GM12878 (cell line): ENCODE measurements at regions not wholly inside any gene's neighbourhood (a gene's known extent, or its start where the extent isn't known, plus 50 kb on each side); places are given as distances from the start of the nearest gene placed in this dataset.

Source experiments
- ATAC-seq: fragments of 200-7000 bp; cut with Tn5 transposase; 3 replicates; pipeline ENCODE4 v1.9.1; 2020; ENCODE audit warnings: mild to moderate bottlenecking, moderate library complexity
- BruUV-seq: library from RNA; stranded (reverse); fragments of 400-500 nt; replicated peaks from 2 replicates; lab custom pipeline; 2021; lab: Mats Ljungman, UMichigan
- CTCF ChIA-PET: fragments of 300-600 bp; sonication (Branson Sonifier 250); formaldehyde crosslinking; extraction: SDS; loops from one replicate; lab custom pipeline; 2021; ENCODE audit warnings: inconsistent platforms; lab: Yijun Ruan, JAX
- POLR2A ChIA-PET: fragments of 350-600 bp; formaldehyde crosslinking; extraction: SDS; loops from one replicate; lab custom pipeline; 2021; ENCODE audit warnings: inconsistent platforms; lab: Charles Lee
- RAD21 ChIA-PET: fragments of 300-600 bp; sonication (Branson Sonifier 250); formaldehyde crosslinking; loops from one replicate; lab custom pipeline; 2023; ENCODE audit warnings: antibody characterized with exemption; ENCODE audit not compliant: unreplicated experiment; lab: Charles Lee
- SMC1A ChIA-PET: fragments of 300-600 bp; sonication (Branson Sonifier 250); formaldehyde crosslinking; loops from one replicate; lab custom pipeline; 2023; ENCODE audit not compliant: unreplicated experiment, uncharacterized antibody; lab: Charles Lee
- DNase-seq: peaks from one replicate; pipeline ENCODE4 v3.0.0-alpha.2; 2011; ENCODE audit warnings: low read depth, low spot score
- FAIRE-seq: peaks from 3 replicates; lab custom pipeline; 2011; peaks lifted over from hg19 to GRCh38; lab: Jason Lieb, UNC
- H2AFZ ChIP-seq: 2 replicates; pipeline ENCODE4 v1.6.0; 2011; ENCODE audit warnings: low read depth, low read length, control low read depth; ENCODE audit not compliant: control insufficient read depth
- H3K27ac ChIP-seq: 2 replicates; pipeline ENCODE4 v1.5.1; 2011; ENCODE audit warnings: control low read depth; ENCODE audit not compliant: control insufficient read depth, insufficient read depth
- H3K27me3 ChIP-seq, 2 experiments: replicated peaks in 1 of 2; 2 replicates each; pipeline versions ENCODE4 v1.6.0 to v1.6.1; 2011; ENCODE audit warnings: low read length in 1 of 2; ENCODE audit not compliant: control insufficient read depth in 2 of 2, insufficient read depth in 2 of 2
- H3K36me3 ChIP-seq, 2 experiments: 2 replicates each; pipeline ENCODE4 v1.5.1; 2011; ENCODE audit warnings: low read length in 1 of 2; ENCODE audit not compliant: control insufficient read depth in 2 of 2, insufficient read depth in 2 of 2
- H3K4me1 ChIP-seq: 2 replicates; pipeline ENCODE4 v1.6.1; 2011; ENCODE audit warnings: mild to moderate bottlenecking, low read length, moderate library complexity, mixed read lengths; ENCODE audit not compliant: control insufficient read depth, insufficient read depth
- H3K4me2 ChIP-seq: 2 replicates; pipeline ENCODE4 v1.6.0; 2011; ENCODE audit warnings: control low read depth; ENCODE audit not compliant: control insufficient read depth, insufficient read depth
- H3K4me3 ChIP-seq: fragments of 200-600 bp; sonication (generic); 2 replicates; pipeline ENCODE4 v1.5.1; 2016
- H3K79me2 ChIP-seq: 2 replicates; pipeline ENCODE4 v1.6.0; 2011; ENCODE audit warnings: low read length; ENCODE audit not compliant: control insufficient read depth, insufficient read depth
- H3K9ac ChIP-seq: 2 replicates; pipeline ENCODE4 v1.8.0; 2011; ENCODE audit warnings: low read length, control low read depth, mixed read lengths; ENCODE audit not compliant: control insufficient read depth, insufficient read depth
- H3K9me3 ChIP-seq: replicated peaks from 3 replicates; pipeline ENCODE4 v1.5.1; 2011; ENCODE audit warnings: mild to moderate bottlenecking, low read length; ENCODE audit not compliant: control insufficient read depth, insufficient read depth
- H4K20me1 ChIP-seq: 2 replicates; pipeline ENCODE4 v1.6.0; 2011; ENCODE audit not compliant: control insufficient read depth, insufficient read depth
- BRCA1 ChIP-seq: IDR thresholded peaks from 2 replicates; pipeline ENCODE4 v1.6.1; 2011; ENCODE audit warnings: low read depth, low read length, improper control_type of control experiment
- CREB1 ChIP-seq: IDR thresholded peaks from 2 replicates; pipeline ENCODE4 v1.6.1; 2012; ENCODE audit warnings: low read depth, mild to moderate bottlenecking, inconsistent platforms
- CREM ChIP-seq: IDR thresholded peaks from 2 replicates; pipeline ENCODE4 v1.6.1; 2014; ENCODE audit warnings: antibody characterized with exemption, low read depth
- EP300 ChIP-seq, 2 experiments: fragments of 150-350 bp in 1 of 2; IDR thresholded peaks; 2 replicates each; pipeline ENCODE4 v1.6.1; 2011 to 2012; ENCODE audit warnings: low read depth in 2 of 2, low read length in 2 of 2, borderline replicate concordance in 1 of 2, improper control_type of control experiment in 1 of 2, inconsistent platforms in 1 of 2; ENCODE audit not compliant: control insufficient read depth in 1 of 2
- JUNB ChIP-seq: IDR thresholded peaks from 2 replicates; pipeline ENCODE4 v1.6.1; 2016; ENCODE audit warnings: antibody characterized with exemption, mild to moderate bottlenecking
- NFIC ChIP-seq: IDR thresholded peaks from 2 replicates; pipeline ENCODE4 v1.6.1; 2012; ENCODE audit warnings: low read depth, mild to moderate bottlenecking, inconsistent platforms, low read length, moderate library complexity
- SUPT20H ChIP-seq: IDR thresholded peaks from 2 replicates; pipeline ENCODE4 v1.6.1; 2011; ENCODE audit warnings: low read depth, mild to moderate bottlenecking, low read length, moderate library complexity, borderline replicate concordance; ENCODE audit not compliant: control insufficient read depth
- WGBS: methylation state at CpG from one replicate; pipeline ENCODE4 v1.1.6; 2016; ENCODE audit warnings: low lambda C conversion rate; ENCODE audit not compliant: insufficient replicate concordance, insufficient coverage; ENCODE audit errors: missing lambda C conversion rate; 5-methylcytosine and 5-hydroxymethylcytosine counted together
- in situ Hi-C: fragments of 300-500 bp; cut with MboI; formaldehyde crosslinking; loops from 9 replicates; pipeline ENCODE4 v1.14.3; 2018; ENCODE audit warnings: mixed read lengths
- intact Hi-C: fragments of 100-400 bp; cut with micrococcal nuclease; formaldehyde crosslinking; loops from one replicate; pipeline ENCODE4 v1.14.2; 2022; ENCODE audit not compliant: unreplicated experiment
- TF ChIP-seq, protein P1 (sequence below): fragments of 450-650 bp; conservative IDR thresholded peaks from 2 replicates; pipeline ENCODE4 v1.6.1; 2017; ENCODE audit warnings: mild to moderate bottlenecking, moderate library complexity

- DNase-seq = no peak
- Histone ChIP-seq H3K36me3 (no peaks in the 10 kb centered on the region), H3K9ac (no peak overlapping the region), H3K79me2 (no peaks in the 10 kb centered on the region), H3K27me3 (no peaks in the 10 kb centered on the region), H3K4me1 (peaks cover 38% of the 10 kb centered on the region), H3K27ac (no peak overlapping the region), H4K20me1 (no peaks in the 10 kb centered on the region), H2AFZ (no peak overlapping the region; the same call in 1 of the 2 replicates), H3K4me2 (no peak overlapping the region), H3K9me3 (no peaks in the 10 kb centered on the region), H3K4me3 (no peak overlapping the region)
- RAD21 ChIA-PET = interaction anchor here (1.4 to 7.6 kb wide), 2 partner anchors 16 to 25 kb away, joined by 5 to 82 read pairs; no protein-coding TSS in a partner anchor
- CTCF ChIA-PET = interaction anchor here (1.0 to 2.9 kb wide), 4 partner anchors 16 to 1259 kb away, joined by 3 to 19 read pairs (median 4); no protein-coding TSS in a partner anchor
- SMC1A ChIA-PET = interaction anchor here (0.6 to 8.8 kb wide), 6 partner anchors 9 to 341 kb away, joined by 3 to 111 read pairs (median 4); no protein-coding TSS in a partner anchor
- no TSS peak for BruUV-seq
- intact Hi-C loops (no loop called here), in situ Hi-C loops (no loop called here)
- POLR2A ChIA-PET = interaction anchor here (1.0 to 1.2 kb wide), 2 partner anchors 14 to 16 kb away, joined by 3 to 8 read pairs; no protein-coding TSS in a partner anchor
- WGBS = 2% methylated on average over 5 of the region's 5 CpGs
- no peak for FAIRE-seq
- peak; percentile 67 for ATAC-seq
- peak; percentile 72 for TF ChIP-seq CREB1
- TF ChIP-seq NFIC = 0 out of 2 replicates have a peak, but pooled peaks have one; percentile 21
- TF ChIP-seq SUPT20H = no peak
- no peak for TF ChIP-seq BRCA1
- TF ChIP-seq, protein P1, sequence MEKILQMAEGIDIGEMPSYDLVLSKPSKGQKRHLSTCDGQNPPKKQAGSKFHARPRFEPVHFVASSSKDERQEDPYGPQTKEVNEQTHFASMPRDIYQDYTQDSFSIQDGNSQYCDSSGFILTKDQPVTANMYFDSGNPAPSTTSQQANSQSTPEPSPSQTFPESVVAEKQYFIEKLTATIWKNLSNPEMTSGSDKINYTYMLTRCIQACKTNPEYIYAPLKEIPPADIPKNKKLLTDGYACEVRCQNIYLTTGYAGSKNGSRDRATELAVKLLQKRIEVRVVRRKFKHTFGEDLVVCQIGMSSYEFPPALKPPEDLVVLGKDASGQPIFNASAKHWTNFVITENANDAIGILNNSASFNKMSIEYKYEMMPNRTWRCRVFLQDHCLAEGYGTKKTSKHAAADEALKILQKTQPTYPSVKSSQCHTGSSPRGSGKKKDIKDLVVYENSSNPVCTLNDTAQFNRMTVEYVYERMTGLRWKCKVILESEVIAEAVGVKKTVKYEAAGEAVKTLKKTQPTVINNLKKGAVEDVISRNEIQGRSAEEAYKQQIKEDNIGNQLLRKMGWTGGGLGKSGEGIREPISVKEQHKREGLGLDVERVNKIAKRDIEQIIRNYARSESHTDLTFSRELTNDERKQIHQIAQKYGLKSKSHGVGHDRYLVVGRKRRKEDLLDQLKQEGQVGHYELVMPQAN = no peak
- TF ChIP-seq JUNB = peak; percentile 66
- peak; percentile 57; the same call in 1 of the 2 replicates for TF ChIP-seq CREM
- TF ChIP-seq EP300 (IDR thresholded peaks at IDR 0.05; ENCODE audit: borderline replicate concordance in 1 of 2, control insufficient read depth in 1 of 2, low read depth in 2 of 2, low read length in 2 of 2) = no peak
Measured at GRCh38 chr6:1485678-1486077, 96.3 kb downstream of the FOXF2 start.
